Lower leg skin (tissue), 3 donors: ENCODE measurements at regions not wholly inside any gene's neighbourhood (a gene's known extent, or its start where the extent isn't known, plus 50 kb on each side); places are given as distances from the start of the nearest gene placed in this dataset.

Source experiments
- POLR2A ChIP-seq, 2 donors: fragments of 450-650 bp; IDR thresholded peaks; one replicate each; pipeline ENCODE4 v1.6.1; 2016 to 2017; ENCODE audit warnings: antibody characterized with exemption in 2 of 2, mild to moderate bottlenecking in 1 of 2, moderate library complexity in 1 of 2
- TF ChIP-seq, protein P1 (sequence below), 3 donors: fragments of 450-650 bp; IDR thresholded peaks; one replicate each; pipeline ENCODE4 v1.5.1; 2016; ENCODE audit warnings: antibody characterized with exemption in 3 of 3, mild to moderate bottlenecking in 3 of 3, moderate library complexity in 2 of 3

DNA sequence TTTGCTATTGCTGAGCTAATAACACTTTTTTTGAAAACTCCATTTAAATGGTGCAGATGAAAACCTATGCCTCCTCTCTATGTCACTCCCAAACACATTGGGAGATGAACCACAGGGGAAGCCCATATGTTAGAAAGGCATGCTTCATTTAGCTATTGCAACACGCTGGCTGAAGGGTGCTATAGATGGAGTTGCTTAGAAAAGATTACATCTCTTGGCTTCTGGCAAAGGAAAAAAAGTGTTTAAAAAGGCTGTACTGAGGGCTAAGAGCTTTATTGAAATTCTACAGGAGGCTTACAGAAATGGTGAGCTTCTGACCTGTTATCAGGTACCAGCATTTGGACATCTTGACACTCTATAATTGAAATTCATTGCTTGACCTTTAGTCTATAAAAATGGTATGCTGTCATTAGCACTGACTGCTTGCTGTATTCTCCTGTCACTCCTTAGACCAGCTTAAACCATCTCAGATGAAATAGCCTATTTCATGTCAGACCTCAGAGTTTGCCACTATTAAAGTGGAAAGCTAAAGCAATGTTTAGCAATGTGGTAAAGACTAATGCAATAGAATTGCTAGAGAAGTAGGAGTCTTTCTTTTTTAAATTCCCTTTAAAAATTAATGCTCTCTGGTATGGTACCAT lies 503.9 kb downstream of the CDH11 start:
- TF ChIP-seq POLR2A (IDR thresholded peaks at IDR 0.05): no peak
- TF ChIP-seq, protein P1, sequence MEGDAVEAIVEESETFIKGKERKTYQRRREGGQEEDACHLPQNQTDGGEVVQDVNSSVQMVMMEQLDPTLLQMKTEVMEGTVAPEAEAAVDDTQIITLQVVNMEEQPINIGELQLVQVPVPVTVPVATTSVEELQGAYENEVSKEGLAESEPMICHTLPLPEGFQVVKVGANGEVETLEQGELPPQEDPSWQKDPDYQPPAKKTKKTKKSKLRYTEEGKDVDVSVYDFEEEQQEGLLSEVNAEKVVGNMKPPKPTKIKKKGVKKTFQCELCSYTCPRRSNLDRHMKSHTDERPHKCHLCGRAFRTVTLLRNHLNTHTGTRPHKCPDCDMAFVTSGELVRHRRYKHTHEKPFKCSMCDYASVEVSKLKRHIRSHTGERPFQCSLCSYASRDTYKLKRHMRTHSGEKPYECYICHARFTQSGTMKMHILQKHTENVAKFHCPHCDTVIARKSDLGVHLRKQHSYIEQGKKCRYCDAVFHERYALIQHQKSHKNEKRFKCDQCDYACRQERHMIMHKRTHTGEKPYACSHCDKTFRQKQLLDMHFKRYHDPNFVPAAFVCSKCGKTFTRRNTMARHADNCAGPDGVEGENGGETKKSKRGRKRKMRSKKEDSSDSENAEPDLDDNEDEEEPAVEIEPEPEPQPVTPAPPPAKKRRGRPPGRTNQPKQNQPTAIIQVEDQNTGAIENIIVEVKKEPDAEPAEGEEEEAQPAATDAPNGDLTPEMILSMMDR (IDR thresholded peaks at IDR 0.05): no peak
